T47D (cell line): ENCODE measurements at regions not wholly inside any gene's neighbourhood (a gene's known extent, or its start where the extent isn't known, plus 50 kb on each side); places are given as distances from the start of the nearest gene placed in this dataset.

Experiments
- DNase-seq, 2 experiments: peaks; one replicate each; pipeline versions ENCODE4 v3.0.0 to v3.0.0-alpha.2; 2011 to 2012; ENCODE audit warnings: low read depth in 1 of 2, low spot score in 1 of 2
- JUND ChIP-seq: IDR thresholded peaks from 2 replicates; pipeline ENCODE4 v1.6.1; 2012; ENCODE audit warnings: low read depth
- in situ Hi-C: cut with HindIII; loops from 2 replicates; pipeline ENCODE4 v1.10.0; 2016; ENCODE audit warnings: low sequenced_read_pairs, low pct_unique_long_range_greater_than_20kb

GRCh38 chr7:38002689-38003088 is 82.2 kb downstream of the EPDR1 start:
- in situ Hi-C loops = no loop called here
- no peak for DNase-seq
- no peak for TF ChIP-seq JUND

GRCh38 chr7:38006559-38006958 is 86.1 kb downstream of the EPDR1 start:
- TF ChIP-seq JUND = no peak
- in situ Hi-C loops = no loop called here
- DNase-seq = no peak

- in situ Hi-C loops = no loop called here
- DNase-seq = no peak
- no peak for TF ChIP-seq JUND
These were observed 86.7 kb downstream of the EPDR1 start for GRCh38 chr7:38007096-38007495.

- no peak for TF ChIP-seq JUND
- in situ Hi-C loops = no loop called here
These were observed 92.8 kb downstream of the EPDR1 start for GRCh38 chr7:38013246-38013645.

GRCh38 chr7:38016567-38016966 is 96.1 kb downstream of the EPDR1 start:
- DNase-seq = no peak
- in situ Hi-C loops = no loop called here
- no peak for TF ChIP-seq JUND

More at GRCh38 chr7:38013246-38013645, 92.8 kb downstream of the EPDR1 start:
- DNase-seq = no peak

DNA sequence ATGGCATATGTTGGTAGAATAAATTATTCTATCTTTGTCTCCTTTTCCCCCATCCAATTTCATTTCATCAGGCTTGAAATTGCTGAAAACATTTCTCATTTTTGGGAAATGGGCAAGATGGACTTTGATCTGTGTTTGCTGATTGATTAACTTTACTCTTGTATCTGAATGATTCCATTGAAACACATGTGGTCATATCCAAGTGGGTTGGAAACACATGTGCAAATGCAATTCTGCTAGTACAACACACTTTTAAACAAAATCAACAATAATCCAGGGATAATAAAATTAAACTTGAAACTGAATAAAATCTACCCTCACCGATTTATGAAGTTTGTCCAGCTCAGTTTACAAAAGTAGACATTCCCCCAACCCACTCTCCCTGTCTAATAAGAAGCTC is 96.9 kb downstream of the EPDR1 start:
- DNase-seq = no peak
- no peak for TF ChIP-seq JUND
- in situ Hi-C loops = no loop called here

DNA sequence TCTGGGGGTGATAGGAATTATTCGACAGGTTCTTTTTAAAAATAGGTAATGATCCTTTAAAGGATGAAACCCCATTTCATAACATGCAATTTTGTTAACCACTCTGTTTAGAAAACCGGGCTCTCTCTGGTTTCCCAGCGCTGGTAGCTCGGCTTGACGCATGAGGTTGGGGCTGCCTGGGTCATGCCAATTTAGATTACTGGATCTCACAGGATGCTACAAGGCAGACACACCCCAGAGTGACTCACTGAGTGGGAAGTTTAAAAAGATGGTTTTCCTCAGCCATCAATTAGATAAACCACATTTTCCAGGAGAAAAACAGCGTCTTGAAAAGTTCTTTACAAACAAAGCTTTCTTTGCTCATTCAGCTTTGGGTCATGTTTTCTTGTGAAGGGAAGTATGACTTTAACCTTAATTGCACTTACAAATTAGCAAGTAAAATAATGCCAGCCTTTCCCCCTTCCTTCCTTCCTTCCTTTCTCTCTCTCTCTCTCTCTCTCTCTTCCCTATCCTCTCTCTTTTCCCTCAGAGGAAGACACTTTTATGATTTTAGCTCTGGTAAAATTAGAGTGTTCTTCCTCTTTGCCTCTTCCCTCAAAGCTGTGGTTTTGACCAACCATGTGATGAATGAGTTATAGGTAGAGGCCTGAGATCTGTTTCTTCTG is 99.8 kb downstream of the EPDR1 start:
- in situ Hi-C loops = no loop called here
- DNase-seq = no peak
- TF ChIP-seq JUND = no peak

GRCh38 chr7:38021892-38022291 is 101.5 kb downstream of the EPDR1 start:
- TF ChIP-seq JUND = no peak
- in situ Hi-C loops = no loop called here
- DNase-seq = no peak

- in situ Hi-C loops = no loop called here
- no peak for TF ChIP-seq JUND
- no peak for DNase-seq
These were observed 105.4 kb downstream of the EPDR1 start for GRCh38 chr7:38025815-38026214.

GRCh38 chr7:38027884-38028455 is 107.5 kb downstream of the EPDR1 start:
- DNase-seq = no peak
- in situ Hi-C loops = no loop called here
- TF ChIP-seq JUND = no peak

DNA sequence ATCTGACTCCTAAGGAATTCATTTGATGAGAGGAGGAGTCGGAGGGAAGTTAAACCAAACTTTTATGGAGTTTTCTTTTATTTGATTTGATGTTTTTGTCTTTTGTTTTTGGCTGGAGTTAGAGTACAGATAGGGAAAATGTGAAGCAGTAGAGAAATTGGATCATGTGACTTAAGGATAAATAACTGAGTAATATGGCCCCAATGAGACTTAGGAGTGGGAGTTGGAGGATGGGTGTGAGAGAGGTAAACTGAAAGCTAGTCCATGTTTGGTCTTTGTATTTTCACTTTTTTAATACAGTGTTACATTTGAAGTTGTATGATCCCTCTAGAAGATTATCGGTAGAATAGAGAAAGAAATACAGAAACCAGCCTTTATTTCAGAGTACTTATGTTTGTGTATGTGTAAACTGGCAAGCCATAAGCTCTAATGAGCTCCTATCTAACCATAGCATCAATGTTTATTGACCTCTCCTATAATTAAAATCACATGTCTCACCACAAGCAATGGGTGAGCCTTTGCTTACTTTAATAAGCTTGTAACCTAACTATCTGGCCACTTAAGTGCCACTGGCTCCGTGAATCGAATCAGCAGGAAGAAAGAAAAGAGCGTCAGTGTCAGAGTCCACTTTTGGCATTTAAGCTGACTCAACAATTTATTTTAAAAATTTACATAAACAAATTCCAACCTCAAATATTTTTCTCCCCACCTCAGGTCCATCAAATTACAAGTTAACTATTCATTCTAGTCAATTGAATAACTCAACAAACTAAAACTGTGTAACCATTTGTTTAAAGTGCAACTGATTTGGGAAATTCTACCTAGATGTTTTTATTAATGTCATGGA is 113.8 kb downstream of the EPDR1 start:
- in situ Hi-C loops = no loop called here
- no peak for TF ChIP-seq JUND
- peak; percentile 20 to 26 for DNase-seq

- in situ Hi-C loops = no loop called here
- no peak for DNase-seq
- no peak for TF ChIP-seq JUND
These were observed 120.4 kb downstream of the EPDR1 start for GRCh38 chr7:38040831-38041230.

DNA sequence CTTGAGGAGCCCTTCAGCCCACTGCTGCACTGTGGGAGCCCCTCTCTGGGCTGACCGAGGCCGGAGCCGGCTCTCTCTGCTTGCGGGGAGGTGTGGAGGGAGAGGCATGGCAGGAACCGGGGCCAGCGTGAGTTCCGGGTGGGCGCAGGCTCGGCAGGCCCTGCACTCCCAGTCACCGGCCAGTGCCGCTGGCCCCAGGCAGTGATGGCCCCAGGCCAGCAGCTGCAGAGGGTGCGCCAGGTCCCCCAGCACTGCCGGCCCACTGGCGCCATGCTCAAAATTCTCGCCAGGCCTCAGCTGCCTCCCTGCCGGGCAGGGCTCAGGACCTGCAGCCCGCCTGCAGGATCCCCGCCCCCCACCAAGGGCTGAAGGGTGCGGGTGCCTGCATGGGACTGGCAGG is 128.4 kb upstream of the STARD3NL start:
- no peak for DNase-seq
- in situ Hi-C loops = no loop called here
- TF ChIP-seq JUND = no peak
